Aorta (tissue), 5 donors: ENCODE measurements at regions not wholly inside any gene's neighbourhood (a gene's known extent, or its start where the extent isn't known, plus 50 kb on each side); places are given as distances from the start of the nearest gene placed in this dataset.

ENCODE experiments used
- ATAC-seq: fragments of 200-7000 bp; cut with Tn5 transposase; one replicate; pipeline ENCODE4 v1.9.1; 2022; ENCODE audit warnings: moderate library complexity; ENCODE audit not compliant: low FRiP score
- DNase-seq, 2 donors: peaks; one replicate each; pipeline ENCODE4 v3.0.0-alpha.2; 2020
- H3K27ac ChIP-seq, 2 donors: one replicate each; pipeline ENCODE4 v1.5.1; 2013; ENCODE audit warnings: low read length in 2 of 2, mild to moderate bottlenecking in 2 of 2, moderate library complexity in 2 of 2, control low read depth in 1 of 2, inconsistent platforms in 1 of 2, low read depth in 1 of 2
- H3K27me3 ChIP-seq, 2 donors: one replicate each; pipeline ENCODE4 v1.6.1; 2013; ENCODE audit warnings: control low read depth in 1 of 2, low read length in 1 of 2, mild to moderate bottlenecking in 1 of 2, moderate library complexity in 1 of 2; ENCODE audit not compliant: insufficient read depth in 2 of 2, control insufficient read depth in 1 of 2
- H3K36me3 ChIP-seq, 2 donors: one replicate each; pipeline ENCODE4 v1.6.1; 2013; ENCODE audit warnings: control low read depth in 1 of 2, low read length in 1 of 2, mild to moderate bottlenecking in 1 of 2; ENCODE audit not compliant: insufficient read depth in 2 of 2, control insufficient read depth in 1 of 2
- H3K4me1 ChIP-seq, 2 donors: one replicate each; pipeline ENCODE4 v1.6.1; 2013; ENCODE audit warnings: low read length in 2 of 2, control low read depth in 1 of 2, mild to moderate bottlenecking in 1 of 2, moderate library complexity in 1 of 2; ENCODE audit not compliant: insufficient read depth in 2 of 2, control insufficient read depth in 1 of 2
- H3K4me3 ChIP-seq, 2 donors: one replicate each; pipeline ENCODE4 v1.5.1; 2013; ENCODE audit warnings: low read length in 2 of 2, control low read depth in 1 of 2, mild to moderate bottlenecking in 1 of 2
- H3K9me3 ChIP-seq: one replicate; pipeline ENCODE4 v1.6.1; 2013; ENCODE audit warnings: mild to moderate bottlenecking, low read length; ENCODE audit not compliant: control insufficient read depth
- WGBS, 2 donors: extraction: QIAGEN DNeasy Blood & Tissue Kit; methylation state at CpG; one replicate each; pipeline ENCODE4 v1.1.7; 2013; 5-methylcytosine and 5-hydroxymethylcytosine counted together
- intact Hi-C, 2 donors: fragments of 100-400 bp; cut with DNase I; formaldehyde crosslinking; loops; one replicate each; pipeline versions ENCODE4 v1.14.2 to v1.15.0; 2022
- donor health status: healthy with polysubstance abuse.
- donor health status: Bipolar disorder and iron deficiency.
- donor health status: DM: no; HTN: no; CAD: no.
- donor health status: DM: no; HTN: no; CAD: no.
- donor health status: DM: yes; HTN: yes; CAD: no.

- intact Hi-C loops: no loop called here
- no peaks in the 10 kb centered on the region for H3K36me3 ChIP-seq
- H3K27me3 ChIP-seq: no peaks in the 10 kb centered on the region
- H3K4me3 ChIP-seq: no peak overlapping the region
- H3K27ac ChIP-seq: no peak overlapping the region
- DNase-seq (no peak), ATAC-seq (no peak)
- no peaks in the 10 kb centered on the region for H3K4me1 ChIP-seq
- no peaks in the 10 kb centered on the region for H3K9me3 ChIP-seq
- 70% methylated on average over 7 of the region's 7 CpGs for WGBS, 2 donors
Measured at GRCh38 chr16:6527646-6528045, 805.0 kb upstream of the RBFOX1 start.

- intact Hi-C loops: no loop called here
- Histone ChIP-seq H3K4me1 (no peaks in the 10 kb centered on the region), H3K36me3 (no peaks in the 10 kb centered on the region), H3K9me3 (no peaks in the 10 kb centered on the region), H3K4me3 (no peak overlapping the region), H3K27ac (no peak overlapping the region), H3K27me3 (no peaks in the 10 kb centered on the region)
- 63 to 69% methylated on average over 1 of the region's 1 CpG for WGBS, 2 donors
- DNase-seq (no peak), ATAC-seq (no peak)
Measured at GRCh38 chr16:6524501-6524900, 808.1 kb upstream of the RBFOX1 start.

GRCh38 chr16:6517020-6517720 is 815.5 kb upstream of the RBFOX1 start:
- H3K4me3 ChIP-seq: no peak overlapping the region
- no peaks in the 10 kb centered on the region for H3K27me3 ChIP-seq
- H3K36me3 ChIP-seq: no peaks in the 10 kb centered on the region
- DNase-seq: no peak
- intact Hi-C loops: no loop called here
- WGBS, 2 donors: 50 to 53% methylated on average over 9 of the region's 9 CpGs
- no peak overlapping the region for H3K27ac ChIP-seq
- H3K4me1 ChIP-seq: no peaks in the 10 kb centered on the region
- peaks cover 2% of the 10 kb centered on the region for H3K9me3 ChIP-seq
- no peak for ATAC-seq

- WGBS, 2 donors: 59 to 75% methylated on average over 2 of the region's 2 CpGs
- DNase-seq: no peak
- ATAC-seq: no peak
- Histone ChIP-seq H3K27me3 (peaks cover 0 to 2% of the 10 kb centered on the region in 2 donors), H3K27ac (no peak overlapping the region), H3K9me3 (peaks cover 2% of the 10 kb centered on the region), H3K4me3 (no peak overlapping the region), H3K4me1 (no peaks in the 10 kb centered on the region), H3K36me3 (no peaks in the 10 kb centered on the region)
- intact Hi-C loops: no loop called here
Measured at GRCh38 chr16:6512512-6512911, 820.1 kb upstream of the RBFOX1 start.

- WGBS, 2 donors: 77 to 83% methylated on average over 7 of the region's 7 CpGs
- peaks cover 2% of the 10 kb centered on the region for H3K9me3 ChIP-seq
- no peaks in the 10 kb centered on the region for H3K36me3 ChIP-seq
- peaks cover 0 to 2% of the 10 kb centered on the region in 2 donors for H3K27me3 ChIP-seq
- H3K4me1 ChIP-seq: no peaks in the 10 kb centered on the region
- DNase-seq (no peak), ATAC-seq (no peak)
- no peak overlapping the region for H3K4me3 ChIP-seq
- no peak overlapping the region for H3K27ac ChIP-seq
- intact Hi-C loops: no loop called here
Measured at GRCh38 chr16:6510261-6510660, 822.4 kb upstream of the RBFOX1 start.

- intact Hi-C loops: no loop called here
- peaks cover 3% of the 10 kb centered on the region for H3K9me3 ChIP-seq
- no peak overlapping the region for H3K27ac ChIP-seq
- DNase-seq (no peak), ATAC-seq (no peak)
- H3K4me3 ChIP-seq: no peak overlapping the region
- 32 to 40% methylated on average over 2 of the region's 2 CpGs for WGBS, 2 donors
- no peaks in the 10 kb centered on the region for H3K4me1 ChIP-seq
- no peaks in the 10 kb centered on the region for H3K27me3 ChIP-seq
- H3K36me3 ChIP-seq: no peaks in the 10 kb centered on the region
Measured at GRCh38 chr16:6499413-6499812, 833.2 kb upstream of the RBFOX1 start.

- H3K9me3 ChIP-seq: peaks cover 3% of the 10 kb centered on the region
- H3K4me1 ChIP-seq: no peaks in the 10 kb centered on the region
- DNase-seq: no peak
- H3K36me3 ChIP-seq: no peaks in the 10 kb centered on the region
- no peaks in the 10 kb centered on the region for H3K27me3 ChIP-seq
- no peak overlapping the region for H3K4me3 ChIP-seq
- ATAC-seq: no peak
- no peak overlapping the region for H3K27ac ChIP-seq
- intact Hi-C loops: no loop called here
- 74 to 75% methylated on average over 4 of the region's 4 CpGs for WGBS, 2 donors
Measured at GRCh38 chr16:6498858-6499257, 833.8 kb upstream of the RBFOX1 start.

- DNase-seq: no peak
- ATAC-seq: no peak
- no peak overlapping the region for H3K4me3 ChIP-seq
- no peak overlapping the region for H3K27ac ChIP-seq
- no peaks in the 10 kb centered on the region for H3K4me1 ChIP-seq
- intact Hi-C loops: no loop called here
- H3K36me3 ChIP-seq: no peaks in the 10 kb centered on the region
- H3K9me3 ChIP-seq: no peaks in the 10 kb centered on the region
- WGBS, 2 donors: 56 to 67% methylated on average over 2 of the region's 2 CpGs
- H3K27me3 ChIP-seq: no peaks in the 10 kb centered on the region
Measured at GRCh38 chr16:6496996-6497395, 835.6 kb upstream of the RBFOX1 start.

- no peaks in the 10 kb centered on the region for H3K4me1 ChIP-seq
- WGBS, 2 donors: 65 to 69% methylated on average over 7 of the region's 7 CpGs
- intact Hi-C loops: no loop called here
- no peak overlapping the region for H3K4me3 ChIP-seq
- ATAC-seq (no peak), DNase-seq (no peak)
- H3K9me3 ChIP-seq: no peaks in the 10 kb centered on the region
- no peak overlapping the region for H3K27ac ChIP-seq
- H3K36me3 ChIP-seq: no peaks in the 10 kb centered on the region
- H3K27me3 ChIP-seq: no peaks in the 10 kb centered on the region
Measured at GRCh38 chr16:6495486-6496210, 837.0 kb upstream of the RBFOX1 start.
